ENCODE measurements at regions not wholly inside any gene's neighbourhood (a gene's known extent, or its start where the extent isn't known, plus 50 kb on each side); places are given as distances from the start of the nearest gene placed in this dataset.
A peak's percentile ranks its signal among the peaks of the same experiment; 100 is the strongest.

- peak; percentile 45 for DNase-seq (ENCODE audit: extremely low spot score)
- POLR2A ChIA-PET = interaction anchor here (1.0 kb wide), 1 partner anchor 420 kb away, joined by 5 read pairs; no protein-coding TSS in a partner anchor
- CTCF ChIA-PET = interaction anchor here (0.6 kb wide), 1 partner anchor 170 kb away, joined by 4 read pairs; no protein-coding TSS in a partner anchor
- TF ChIP-seq LEF1 (IDR thresholded peaks at IDR 0.05; ENCODE audit: borderline replicate concordance) (0 out of 2 replicates have a peak, but pooled peaks have one; percentile 14), ZNF384 (IDR thresholded peaks at IDR 0.05) (no peak), SUZ12 (IDR thresholded peaks at IDR 0.05) (no peak), BHLHE40 (IDR thresholded peaks at IDR 0.05; ENCODE audit: borderline replicate concordance) (no peak), ELF4 (IDR thresholded peaks at IDR 0.05) (no peak), TARDBP (IDR thresholded peaks at IDR 0.05) (no peak), PKNOX1 (IDR thresholded peaks at IDR 0.05) (peak; percentile 84), FOXA1 (IDR thresholded peaks at IDR 0.05) (no peak), CTBP1 (IDR thresholded peaks at IDR 0.05; ENCODE audit: borderline replicate concordance) (no peak), ARNT (IDR thresholded peaks at IDR 0.05) (no peak), L3MBTL2 (conservative IDR thresholded peaks at IDR 0.05) (peak; percentile 62), SP1 (IDR thresholded peaks at IDR 0.05) (no peak), FOXM1 (IDR thresholded peaks at IDR 0.05; ENCODE audit: borderline replicate concordance) (no peak), FOXK2 (IDR thresholded peaks at IDR 0.05) (no peak)
Measured at GRCh38 chr7:96596120-96596826, 113.4 kb downstream of the SEM1 start.

- ChIA-PET CTCF (no interaction called here), POLR2A (no interaction called here)
- TF ChIP-seq ARNT (IDR thresholded peaks at IDR 0.05) = no peak
- no peak for TF ChIP-seq BHLHE40 (IDR thresholded peaks at IDR 0.05; ENCODE audit: borderline replicate concordance)
- no peak for TF ChIP-seq LEF1 (IDR thresholded peaks at IDR 0.05; ENCODE audit: borderline replicate concordance)
- TF ChIP-seq HDGF (IDR thresholded peaks at IDR 0.05; ENCODE audit: borderline replicate concordance) = no peak
- TF ChIP-seq FOXK2 (IDR thresholded peaks at IDR 0.05) = no peak
- no peak for TF ChIP-seq TARDBP (IDR thresholded peaks at IDR 0.05)
- TF ChIP-seq ELF4 (IDR thresholded peaks at IDR 0.05) = no peak
- TF ChIP-seq FOXM1 (IDR thresholded peaks at IDR 0.05; ENCODE audit: borderline replicate concordance) = no peak
- TF ChIP-seq L3MBTL2 (conservative IDR thresholded peaks at IDR 0.05) = peak; percentile 83
- TF ChIP-seq CTBP1 (IDR thresholded peaks at IDR 0.05; ENCODE audit: borderline replicate concordance) = no peak
- TF ChIP-seq NFRKB (IDR thresholded peaks at IDR 0.05) = no peak
- peak; percentile 24; the same call in 1 of the 2 replicates for TF ChIP-seq PKNOX1 (IDR thresholded peaks at IDR 0.05)
- no peak for DNase-seq (ENCODE audit: extremely low spot score)
Measured at GRCh38 chr7:96591900-96592676, 117.6 kb downstream of the SEM1 start.

- ChIA-PET POLR2A (no interaction called here), CTCF (no interaction called here)
- TF ChIP-seq SUZ12 (IDR thresholded peaks at IDR 0.05) = no peak
- TF ChIP-seq ELF4 (IDR thresholded peaks at IDR 0.05) = no peak
- TF ChIP-seq TARDBP (IDR thresholded peaks at IDR 0.05) = no peak
- TF ChIP-seq FOXA1 (IDR thresholded peaks at IDR 0.05) = no peak
- no peak for TF ChIP-seq PKNOX1 (IDR thresholded peaks at IDR 0.05)
- TF ChIP-seq ZNF384 (IDR thresholded peaks at IDR 0.05) = no peak
- TF ChIP-seq FOXK2 (IDR thresholded peaks at IDR 0.05) = no peak
- TF ChIP-seq BHLHE40 (IDR thresholded peaks at IDR 0.05; ENCODE audit: borderline replicate concordance) = no peak
- no peak for TF ChIP-seq SP1 (IDR thresholded peaks at IDR 0.05)
- TF ChIP-seq L3MBTL2 (conservative IDR thresholded peaks at IDR 0.05) = no peak
- TF ChIP-seq HDGF (IDR thresholded peaks at IDR 0.05; ENCODE audit: borderline replicate concordance) = no peak
- TF ChIP-seq ARNT (IDR thresholded peaks at IDR 0.05) = no peak
- TF ChIP-seq CTBP1 (IDR thresholded peaks at IDR 0.05; ENCODE audit: borderline replicate concordance) = no peak
- no peak for TF ChIP-seq LEF1 (IDR thresholded peaks at IDR 0.05; ENCODE audit: borderline replicate concordance)
- no peak for TF ChIP-seq NFRKB (IDR thresholded peaks at IDR 0.05)
- no peak for DNase-seq (ENCODE audit: extremely low spot score)
Measured at GRCh38 chr7:96591159-96591899, 118.3 kb downstream of the SEM1 start.

- ChIA-PET CTCF (no interaction called here), POLR2A (no interaction called here)
- DNase-seq (ENCODE audit: extremely low spot score) = no peak
- TF ChIP-seq ARNT (IDR thresholded peaks at IDR 0.05) (no peak), PKNOX1 (IDR thresholded peaks at IDR 0.05) (no peak), TARDBP (IDR thresholded peaks at IDR 0.05) (no peak), FOXA1 (IDR thresholded peaks at IDR 0.05) (no peak), HDGF (IDR thresholded peaks at IDR 0.05; ENCODE audit: borderline replicate concordance) (no peak), NFRKB (IDR thresholded peaks at IDR 0.05) (no peak), FOXM1 (IDR thresholded peaks at IDR 0.05; ENCODE audit: borderline replicate concordance) (no peak), ZNF384 (IDR thresholded peaks at IDR 0.05) (no peak), FOXK2 (IDR thresholded peaks at IDR 0.05) (no peak), SP1 (IDR thresholded peaks at IDR 0.05) (no peak), BHLHE40 (IDR thresholded peaks at IDR 0.05; ENCODE audit: borderline replicate concordance) (no peak), LEF1 (IDR thresholded peaks at IDR 0.05; ENCODE audit: borderline replicate concordance) (no peak), CTBP1 (IDR thresholded peaks at IDR 0.05; ENCODE audit: borderline replicate concordance) (no peak)
Measured at GRCh38 chr7:96589038-96589437, 120.6 kb downstream of the SEM1 start.

Measured in HEK293T (cell line).